ENCODE measurements at regions not wholly inside any gene's neighbourhood (a gene's known extent, or its start where the extent isn't known, plus 50 kb on each side); places are given as distances from the start of the nearest gene placed in this dataset.

DNA sequence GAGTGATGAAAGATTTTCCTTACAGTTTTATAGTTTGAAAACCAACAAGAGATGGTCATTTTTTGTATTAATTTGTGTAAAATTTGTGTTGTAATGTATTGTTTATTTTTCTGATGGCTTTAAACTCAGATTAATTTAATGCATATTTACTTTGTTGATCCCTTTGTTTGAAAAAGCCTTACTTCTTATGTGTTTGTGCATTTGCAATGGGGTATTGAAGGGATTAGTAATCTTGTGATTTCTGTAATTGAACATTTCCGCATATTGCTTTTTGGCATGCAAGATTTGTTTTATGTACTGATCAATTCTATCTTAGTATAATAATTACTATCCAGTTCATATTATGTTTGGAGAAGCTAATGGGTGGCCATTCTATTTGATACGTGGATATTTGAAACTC is 98.4 kb upstream of the ROBO1 start:
- Histone ChIP-seq H3K9me3 (ENCODE audit: control insufficient read depth, low read depth, low read length) (no peaks in the 10 kb centered on the region), H3K27me3 (ENCODE audit: control insufficient read depth, insufficient read depth, low read length) (no peaks in the 10 kb centered on the region), H3K36me3 (ENCODE audit: control insufficient read depth, low read depth, low read length) (no peaks in the 10 kb centered on the region), H3K9ac (ENCODE audit: low read length) (no peak overlapping the region), H3K4me1 (ENCODE audit: control insufficient read depth, low read depth, low read length) (no peaks in the 10 kb centered on the region), H3K4me3 (ENCODE audit: low read length) (no peak overlapping the region), H3K27ac (ENCODE audit: low read length) (no peak overlapping the region)

DNA sequence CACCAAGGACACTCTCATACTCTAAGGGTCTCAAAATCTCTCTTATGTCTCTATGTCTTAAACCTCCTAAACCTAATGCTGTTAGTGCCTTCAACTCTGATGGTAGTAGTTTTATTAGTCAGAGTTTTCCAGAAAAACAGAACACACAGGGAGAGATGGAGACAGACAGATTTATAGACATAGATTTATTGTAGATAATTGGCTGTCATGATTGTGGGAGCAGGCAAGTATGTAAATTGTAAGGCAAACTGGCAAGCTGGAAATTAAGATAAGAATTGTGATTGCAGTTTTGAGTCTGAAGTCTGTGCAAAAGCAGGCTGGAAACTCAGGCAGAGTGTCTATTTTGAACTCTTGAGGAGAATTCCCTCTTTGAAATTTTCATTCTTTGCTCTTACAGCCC is 96.3 kb upstream of the ROBO1 start:
- H3K9ac ChIP-seq (ENCODE audit: low read length) = no peak overlapping the region
- no peaks in the 10 kb centered on the region for H3K27me3 ChIP-seq (ENCODE audit: control insufficient read depth, insufficient read depth, low read length)

DNA sequence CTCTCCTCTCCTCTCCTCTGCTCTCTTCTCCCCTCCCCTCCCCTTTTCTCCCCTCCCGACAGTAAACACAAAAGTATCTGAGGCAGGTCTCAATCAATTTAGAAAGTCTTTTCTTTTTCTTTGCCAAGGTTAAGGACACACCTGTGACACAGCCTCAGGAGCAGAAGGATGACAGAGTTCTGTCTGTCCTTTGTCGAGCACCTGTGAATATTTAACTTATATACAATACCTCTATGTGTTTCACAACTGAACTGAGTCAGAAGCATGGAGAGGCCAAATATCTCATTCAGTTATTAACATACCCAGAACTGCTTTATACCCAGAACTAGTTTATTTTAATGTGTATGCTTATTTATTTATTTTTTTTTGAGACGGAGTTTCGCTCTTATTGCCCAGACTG is 81.1 kb upstream of the ROBO1 start:
- no peaks in the 10 kb centered on the region for H3K9me3 ChIP-seq (ENCODE audit: control insufficient read depth, low read depth, low read length)
- H3K27me3 ChIP-seq (ENCODE audit: control insufficient read depth, insufficient read depth, low read length) = no peaks in the 10 kb centered on the region
- no peak overlapping the region for H3K9ac ChIP-seq (ENCODE audit: low read length)
- no peak overlapping the region for H3K27ac ChIP-seq (ENCODE audit: low read length)
- no peaks in the 10 kb centered on the region for H3K36me3 ChIP-seq (ENCODE audit: control insufficient read depth, low read depth, low read length)
- no peak overlapping the region for H3K4me3 ChIP-seq (ENCODE audit: low read length)
- no peaks in the 10 kb centered on the region for H3K4me1 ChIP-seq (ENCODE audit: control insufficient read depth, low read depth, low read length)

More for the DNA sequence above, 96.3 kb upstream of the ROBO1 start:
- Histone ChIP-seq H3K9me3 (ENCODE audit: control insufficient read depth, low read depth, low read length) (no peaks in the 10 kb centered on the region), H3K27ac (ENCODE audit: low read length) (no peak overlapping the region), H3K36me3 (ENCODE audit: control insufficient read depth, low read depth, low read length) (no peaks in the 10 kb centered on the region), H3K4me1 (ENCODE audit: control insufficient read depth, low read depth, low read length) (no peaks in the 10 kb centered on the region), H3K4me3 (ENCODE audit: low read length) (no peak overlapping the region)

DNA sequence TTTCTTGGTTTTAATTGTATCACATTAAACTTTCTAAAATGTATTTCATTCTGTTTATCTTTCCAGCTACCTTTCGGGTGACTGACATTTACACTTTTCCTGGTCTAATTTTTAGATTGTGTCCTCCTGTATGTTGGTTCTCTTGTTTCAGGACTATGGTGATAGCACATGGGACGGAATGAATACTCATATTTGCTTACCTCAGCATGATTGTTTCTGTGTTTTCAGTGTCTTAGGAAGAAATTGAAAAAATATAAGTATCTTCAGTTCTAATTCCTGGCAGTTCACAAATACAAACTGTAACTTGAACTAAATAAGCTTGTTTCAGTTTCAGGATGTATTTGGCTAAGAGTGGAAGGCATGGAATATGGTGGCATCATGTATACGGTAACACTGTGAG is 80.1 kb upstream of the ROBO1 start:
- Histone ChIP-seq H3K9me3 (ENCODE audit: control insufficient read depth, low read depth, low read length) (no peaks in the 10 kb centered on the region), H3K9ac (ENCODE audit: low read length) (no peak overlapping the region), H3K36me3 (ENCODE audit: control insufficient read depth, low read depth, low read length) (no peaks in the 10 kb centered on the region), H3K4me1 (ENCODE audit: control insufficient read depth, low read depth, low read length) (no peaks in the 10 kb centered on the region), H3K27ac (ENCODE audit: low read length) (no peak overlapping the region), H3K27me3 (ENCODE audit: control insufficient read depth, insufficient read depth, low read length) (no peaks in the 10 kb centered on the region), H3K4me3 (ENCODE audit: low read length) (no peak overlapping the region)

DNA sequence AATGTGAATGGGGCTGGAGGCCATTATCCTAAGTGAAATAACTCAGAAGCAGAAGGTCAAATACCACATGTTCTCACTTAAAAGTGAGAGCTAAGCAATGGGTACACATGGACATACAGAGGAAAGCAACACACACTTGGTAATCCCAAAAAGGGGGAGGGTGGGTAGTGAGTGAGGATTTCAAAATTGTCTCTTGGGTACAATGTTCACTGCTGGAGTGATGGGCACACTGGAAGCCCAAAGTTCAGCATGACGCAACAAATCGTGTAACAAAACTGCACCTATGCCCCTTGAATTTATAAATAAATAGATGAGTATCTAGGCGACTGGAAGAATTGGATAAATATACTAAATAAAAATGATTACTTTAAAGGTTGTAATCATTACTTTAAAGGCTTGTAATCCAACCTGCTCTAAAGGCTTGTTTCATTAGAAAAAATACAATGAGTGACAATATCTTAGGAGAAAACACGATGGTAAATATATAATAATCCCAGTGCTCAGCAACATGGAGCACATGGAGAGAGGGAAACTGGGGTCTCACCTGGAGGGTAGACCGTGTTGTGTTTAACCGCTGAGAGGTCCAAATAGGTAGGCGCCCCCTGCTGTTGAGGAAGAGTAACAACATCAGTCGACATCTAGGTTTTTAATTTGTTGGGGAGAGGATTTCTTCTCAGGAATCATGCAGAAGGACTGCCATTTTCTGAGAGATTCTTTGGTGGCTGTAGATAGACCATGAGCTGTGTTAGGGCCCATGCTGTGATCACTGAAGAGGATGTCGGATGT is 78.5 kb upstream of the ROBO1 start:
- H3K9ac ChIP-seq (ENCODE audit: low read length) = no peak overlapping the region
- H3K4me1 ChIP-seq (ENCODE audit: control insufficient read depth, low read depth, low read length) = no peaks in the 10 kb centered on the region
- H3K27me3 ChIP-seq (ENCODE audit: control insufficient read depth, insufficient read depth, low read length) = no peaks in the 10 kb centered on the region
- no peak overlapping the region for H3K27ac ChIP-seq (ENCODE audit: low read length)
- no peaks in the 10 kb centered on the region for H3K36me3 ChIP-seq (ENCODE audit: control insufficient read depth, low read depth, low read length)
- H3K9me3 ChIP-seq (ENCODE audit: control insufficient read depth, low read depth, low read length) = no peaks in the 10 kb centered on the region
- no peak overlapping the region for H3K4me3 ChIP-seq (ENCODE audit: low read length)

DNA sequence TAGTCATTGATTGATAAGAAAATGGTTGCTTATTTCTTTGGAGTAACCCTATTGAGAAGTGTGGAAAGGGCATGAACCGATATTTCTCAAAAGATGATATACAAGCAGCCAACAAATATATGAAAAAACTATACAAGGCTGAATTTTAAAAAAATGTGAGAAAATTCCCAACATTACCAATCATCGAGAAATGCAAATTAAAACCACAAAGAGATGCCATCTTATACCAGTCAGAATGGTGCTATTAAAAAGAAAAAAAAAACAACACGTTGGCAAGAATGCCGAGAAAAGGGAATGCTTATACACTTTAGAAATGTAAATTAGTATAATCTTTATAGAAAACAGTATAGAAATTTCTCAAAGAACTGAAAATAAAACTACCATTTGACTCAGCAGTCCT is 77.7 kb upstream of the ROBO1 start:
- Histone ChIP-seq H3K27me3 (ENCODE audit: control insufficient read depth, insufficient read depth, low read length) (no peaks in the 10 kb centered on the region), H3K27ac (ENCODE audit: low read length) (no peak overlapping the region), H3K36me3 (ENCODE audit: control insufficient read depth, low read depth, low read length) (no peaks in the 10 kb centered on the region), H3K4me3 (ENCODE audit: low read length) (no peak overlapping the region), H3K4me1 (ENCODE audit: control insufficient read depth, low read depth, low read length) (no peaks in the 10 kb centered on the region), H3K9me3 (ENCODE audit: control insufficient read depth, low read depth, low read length) (no peaks in the 10 kb centered on the region), H3K9ac (ENCODE audit: low read length) (no peak overlapping the region)

DNA sequence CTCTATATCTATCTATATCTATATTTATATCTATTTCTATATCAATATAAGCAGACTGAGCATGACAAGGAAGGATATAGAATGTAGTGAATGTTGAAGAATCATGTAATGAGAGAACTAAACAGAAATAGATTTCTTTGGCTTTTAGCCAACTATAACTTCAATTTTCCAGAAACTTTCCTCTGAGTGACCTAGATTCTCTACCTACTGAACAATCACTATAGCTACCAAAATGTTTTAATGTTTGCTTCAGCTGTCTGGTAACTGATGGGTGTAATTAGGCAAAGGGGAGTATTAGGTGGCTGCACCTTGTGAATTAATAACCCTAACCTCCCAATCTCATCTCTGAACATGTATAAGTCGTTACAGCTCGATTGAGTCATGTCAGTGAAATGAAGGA is 76.4 kb upstream of the ROBO1 start:
- Histone ChIP-seq H3K4me3 (ENCODE audit: low read length) (no peak overlapping the region), H3K36me3 (ENCODE audit: control insufficient read depth, low read depth, low read length) (no peaks in the 10 kb centered on the region), H3K9me3 (ENCODE audit: control insufficient read depth, low read depth, low read length) (no peaks in the 10 kb centered on the region), H3K4me1 (ENCODE audit: control insufficient read depth, low read depth, low read length) (no peaks in the 10 kb centered on the region), H3K9ac (ENCODE audit: low read length) (no peak overlapping the region), H3K27me3 (ENCODE audit: control insufficient read depth, insufficient read depth, low read length) (no peaks in the 10 kb centered on the region), H3K27ac (ENCODE audit: low read length) (no peak overlapping the region)

DNA sequence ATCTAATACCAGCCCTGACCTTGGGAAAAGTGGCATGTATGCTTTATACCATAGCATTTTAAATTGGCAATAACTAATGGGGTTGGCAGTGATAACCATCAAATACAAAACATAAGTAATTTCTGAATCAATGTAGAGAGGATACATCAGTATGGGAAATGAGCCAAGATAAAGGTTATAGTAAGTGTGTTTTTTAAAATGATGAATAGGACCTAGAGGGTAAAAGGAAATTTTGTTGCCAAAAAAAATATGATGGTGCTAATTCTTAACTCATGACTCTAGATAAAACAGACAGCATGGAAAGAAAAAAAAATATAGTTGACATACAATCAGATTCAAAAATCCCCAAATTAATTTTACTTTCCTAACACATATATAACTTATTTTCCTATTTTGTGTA is 75.4 kb upstream of the ROBO1 start:
- Histone ChIP-seq H3K27me3 (ENCODE audit: control insufficient read depth, insufficient read depth, low read length) (no peaks in the 10 kb centered on the region), H3K4me3 (ENCODE audit: low read length) (no peak overlapping the region), H3K27ac (ENCODE audit: low read length) (no peak overlapping the region), H3K36me3 (ENCODE audit: control insufficient read depth, low read depth, low read length) (no peaks in the 10 kb centered on the region), H3K9me3 (ENCODE audit: control insufficient read depth, low read depth, low read length) (no peaks in the 10 kb centered on the region), H3K4me1 (ENCODE audit: control insufficient read depth, low read depth, low read length) (no peaks in the 10 kb centered on the region), H3K9ac (ENCODE audit: low read length) (no peak overlapping the region)

DNA sequence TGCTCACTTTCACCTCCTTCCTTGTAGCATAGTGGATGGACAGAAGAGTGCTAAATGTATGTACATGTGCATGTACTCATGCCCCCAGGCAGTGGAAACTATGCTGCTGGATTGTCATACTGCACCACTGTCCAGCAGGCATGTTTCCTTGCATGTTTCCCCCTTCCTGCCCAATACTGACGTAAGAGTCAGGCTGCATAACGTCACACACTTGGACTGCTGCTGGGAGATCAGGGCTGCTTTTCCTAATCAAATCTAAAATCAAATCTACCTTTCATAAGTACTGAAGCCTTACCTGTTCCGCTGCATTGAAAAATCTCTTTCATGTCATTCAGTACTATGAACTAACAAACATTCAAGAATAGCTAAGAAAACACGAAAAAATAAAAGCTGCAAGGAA is 67.9 kb upstream of the ROBO1 start:
- no peak overlapping the region for H3K9ac ChIP-seq (ENCODE audit: low read length)
- H3K27ac ChIP-seq (ENCODE audit: low read length) = no peak overlapping the region
- no peak overlapping the region for H3K4me3 ChIP-seq (ENCODE audit: low read length)
- no peaks in the 10 kb centered on the region for H3K27me3 ChIP-seq (ENCODE audit: control insufficient read depth, insufficient read depth, low read length)
- H3K4me1 ChIP-seq (ENCODE audit: control insufficient read depth, low read depth, low read length) = no peaks in the 10 kb centered on the region
- no peaks in the 10 kb centered on the region for H3K9me3 ChIP-seq (ENCODE audit: control insufficient read depth, low read depth, low read length)
- H3K36me3 ChIP-seq (ENCODE audit: control insufficient read depth, low read depth, low read length) = no peaks in the 10 kb centered on the region

DNA sequence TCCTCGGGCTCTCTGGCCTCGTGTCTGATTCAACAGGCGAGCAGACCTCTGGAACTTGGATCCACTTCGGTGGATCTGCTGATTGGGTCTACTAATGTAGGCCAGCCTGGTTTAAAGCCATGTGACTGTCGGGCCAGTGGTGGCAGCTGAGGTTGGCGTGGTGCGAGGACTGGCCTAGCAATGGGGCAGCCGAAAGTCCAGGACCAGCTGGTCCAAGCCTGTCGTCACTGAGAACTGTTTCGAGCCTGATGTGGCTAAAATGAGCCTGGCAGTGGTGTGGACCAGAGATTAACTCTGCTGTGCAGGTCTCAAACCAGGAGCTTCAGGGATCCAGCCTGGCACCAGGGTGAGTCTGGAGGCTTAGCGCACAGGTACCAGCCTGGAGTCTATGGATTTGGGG is 56.4 kb upstream of the ROBO1 start:
- Histone ChIP-seq H3K4me1 (ENCODE audit: control insufficient read depth, low read depth, low read length) (no peaks in the 10 kb centered on the region), H3K4me3 (ENCODE audit: low read length) (no peak overlapping the region), H3K9ac (ENCODE audit: low read length) (no peak overlapping the region), H3K27ac (ENCODE audit: low read length) (no peak overlapping the region), H3K9me3 (ENCODE audit: control insufficient read depth, low read depth, low read length) (no peaks in the 10 kb centered on the region), H3K36me3 (ENCODE audit: control insufficient read depth, low read depth, low read length) (no peaks in the 10 kb centered on the region), H3K27me3 (ENCODE audit: control insufficient read depth, insufficient read depth, low read length) (no peaks in the 10 kb centered on the region)

DNA sequence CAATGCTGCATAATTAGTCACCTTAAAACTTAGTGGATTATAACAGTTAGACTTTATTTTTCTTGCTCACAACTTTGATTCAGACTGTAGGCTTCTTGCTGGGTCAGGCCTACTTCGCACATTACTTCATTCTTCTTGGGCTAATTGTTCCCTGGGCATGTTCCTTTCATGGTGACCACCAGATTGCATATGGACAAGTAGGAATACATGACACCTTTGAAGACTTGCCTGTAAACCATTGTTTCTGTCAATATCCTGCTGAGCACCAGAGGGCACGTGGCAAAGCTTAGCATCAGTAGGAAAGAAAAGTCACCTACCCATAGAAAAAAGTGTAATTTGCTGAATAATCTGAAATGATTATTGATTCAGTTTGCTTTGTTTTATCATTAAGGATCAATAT is 54.3 kb upstream of the ROBO1 start:
- H3K4me1 ChIP-seq (ENCODE audit: control insufficient read depth, low read depth, low read length) = no peaks in the 10 kb centered on the region
- no peak overlapping the region for H3K9ac ChIP-seq (ENCODE audit: low read length)

DNA sequence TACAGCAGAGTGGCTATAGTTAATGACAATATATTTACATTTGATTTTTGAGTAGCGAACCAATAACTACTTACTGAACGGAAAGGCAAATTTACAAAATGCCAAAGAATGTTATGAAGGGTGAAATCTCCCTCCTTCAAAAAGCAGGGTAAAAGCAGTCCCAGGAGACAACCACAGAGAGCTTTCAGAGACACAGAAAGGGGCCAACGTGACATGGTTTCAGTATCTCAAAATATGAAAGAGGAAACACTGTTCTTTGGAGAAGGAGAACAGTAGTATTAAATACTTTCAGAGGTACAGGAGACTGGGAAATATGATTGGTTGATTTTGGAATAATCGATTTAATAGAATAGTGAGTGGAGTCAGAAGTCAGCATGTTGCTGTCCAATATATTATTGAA is 52.3 kb upstream of the ROBO1 start:
- Histone ChIP-seq H3K4me1 (ENCODE audit: control insufficient read depth, low read depth, low read length) (no peaks in the 10 kb centered on the region), H3K27me3 (ENCODE audit: control insufficient read depth, insufficient read depth, low read length) (no peaks in the 10 kb centered on the region), H3K36me3 (ENCODE audit: control insufficient read depth, low read depth, low read length) (no peaks in the 10 kb centered on the region), H3K27ac (ENCODE audit: low read length) (no peak overlapping the region), H3K9ac (ENCODE audit: low read length) (no peak overlapping the region), H3K9me3 (ENCODE audit: control insufficient read depth, low read depth, low read length) (no peaks in the 10 kb centered on the region), H3K4me3 (ENCODE audit: low read length) (no peak overlapping the region)

More for the DNA sequence above, 54.3 kb upstream of the ROBO1 start:
- Histone ChIP-seq H3K4me3 (ENCODE audit: low read length) (no peak overlapping the region), H3K27me3 (ENCODE audit: control insufficient read depth, insufficient read depth, low read length) (no peaks in the 10 kb centered on the region), H3K27ac (ENCODE audit: low read length) (no peak overlapping the region), H3K9me3 (ENCODE audit: control insufficient read depth, low read depth, low read length) (no peaks in the 10 kb centered on the region), H3K36me3 (ENCODE audit: control insufficient read depth, low read depth, low read length) (no peaks in the 10 kb centered on the region)

Data from iPS-18a (cell line).